HG03095 (cell line): ENCODE measurements at regions not wholly inside any gene's neighbourhood (a gene's known extent, or its start where the extent isn't known, plus 50 kb on each side); places are given as distances from the start of the nearest gene placed in this dataset.

ENCODE experiments used
- ATAC-seq: cut with Tn5 transposase; IDR thresholded peaks from one replicate; pipeline ENCODE4 v1.9.1; 2021; ENCODE audit warnings: moderate library complexity; ENCODE audit not compliant: unreplicated experiment

DNA sequence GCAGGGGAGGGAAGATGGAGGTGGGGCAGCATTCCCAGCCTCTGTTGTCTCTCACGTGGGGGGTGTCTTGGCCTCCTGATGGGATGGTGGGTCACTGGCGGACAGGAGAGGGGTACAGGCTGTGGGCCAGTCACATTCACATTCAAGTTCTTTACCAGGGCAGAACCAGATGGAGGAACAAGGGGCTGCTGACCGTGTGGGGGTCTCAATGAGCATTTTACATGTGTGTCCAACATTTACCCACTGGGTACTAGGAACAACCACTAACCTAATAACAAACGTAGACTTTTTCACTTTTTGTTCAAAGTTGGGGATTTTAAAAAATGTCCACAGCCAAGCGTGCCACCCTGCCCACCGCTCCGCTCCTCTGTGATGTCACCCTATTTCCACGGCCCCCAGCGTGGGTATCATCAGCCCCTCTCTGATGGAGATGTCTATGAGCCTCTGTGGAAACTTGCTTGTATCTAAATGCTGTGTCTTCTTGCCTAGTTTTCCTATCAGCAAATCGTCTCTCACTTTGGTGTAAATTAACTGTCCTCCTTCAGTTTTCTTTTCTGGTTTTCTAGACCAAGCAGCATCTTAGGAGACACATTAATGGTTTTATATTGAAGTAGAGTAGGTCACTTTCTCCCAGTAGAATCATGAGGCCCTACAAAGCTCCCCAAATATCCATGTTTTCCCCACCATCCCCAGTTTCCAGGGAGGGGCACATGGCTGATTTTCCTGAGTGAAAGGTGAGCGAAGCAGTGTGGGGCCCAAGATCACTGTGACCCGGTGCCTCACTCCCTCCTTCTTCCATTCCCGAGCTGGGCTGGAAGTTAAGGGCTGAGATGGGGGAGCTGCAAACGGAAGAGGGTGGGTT is 936.7 kb downstream of the BRD1 start:
- no peak for ATAC-seq

GRCh38 chr22:48889887-48890692 is 937.6 kb downstream of the BRD1 start:
- no peak for ATAC-seq

- ATAC-seq, result no peak
These were observed 938.4 kb downstream of the BRD1 start for GRCh38 chr22:48889209-48889830.

DNA sequence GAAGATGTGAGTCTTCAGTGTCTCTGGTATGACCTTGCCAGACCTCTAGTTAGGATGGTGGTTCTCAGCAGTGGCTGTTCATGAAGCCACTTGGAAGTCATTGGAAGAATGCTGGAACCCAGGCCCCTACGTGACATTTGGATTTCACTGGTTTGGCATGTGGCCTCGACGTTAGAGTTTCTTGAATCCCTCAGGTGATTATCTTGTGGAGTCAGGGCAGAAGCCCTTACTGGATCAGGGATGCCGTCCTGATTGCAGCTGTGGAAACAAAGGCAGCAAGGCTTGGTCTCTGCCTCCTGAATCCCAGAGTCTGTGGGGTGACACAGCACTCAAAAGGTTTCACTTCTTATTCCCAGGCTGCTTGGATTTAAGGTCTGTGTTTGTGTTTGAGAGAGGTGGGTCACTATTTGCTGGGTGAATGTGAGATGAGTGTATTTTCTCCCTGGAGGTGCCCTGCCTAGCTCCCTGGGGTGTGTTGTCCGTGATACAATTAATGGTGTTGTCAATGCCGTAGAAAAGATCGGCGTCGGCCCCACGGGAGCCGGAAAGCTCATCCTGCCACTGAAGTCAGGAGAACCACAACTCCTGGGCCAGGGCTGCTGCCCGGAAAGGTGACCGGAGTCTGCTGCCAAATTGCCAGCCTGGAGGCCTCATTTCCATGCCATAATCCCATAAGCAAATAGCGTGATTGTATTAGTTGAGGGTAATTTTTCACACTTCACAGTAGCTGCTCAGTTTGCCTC is 939.0 kb downstream of the BRD1 start:
- ATAC-seq, result no peak

GRCh38 chr22:48887394-48888332 is 940.0 kb downstream of the BRD1 start:
- ATAC-seq, result no peak

DNA sequence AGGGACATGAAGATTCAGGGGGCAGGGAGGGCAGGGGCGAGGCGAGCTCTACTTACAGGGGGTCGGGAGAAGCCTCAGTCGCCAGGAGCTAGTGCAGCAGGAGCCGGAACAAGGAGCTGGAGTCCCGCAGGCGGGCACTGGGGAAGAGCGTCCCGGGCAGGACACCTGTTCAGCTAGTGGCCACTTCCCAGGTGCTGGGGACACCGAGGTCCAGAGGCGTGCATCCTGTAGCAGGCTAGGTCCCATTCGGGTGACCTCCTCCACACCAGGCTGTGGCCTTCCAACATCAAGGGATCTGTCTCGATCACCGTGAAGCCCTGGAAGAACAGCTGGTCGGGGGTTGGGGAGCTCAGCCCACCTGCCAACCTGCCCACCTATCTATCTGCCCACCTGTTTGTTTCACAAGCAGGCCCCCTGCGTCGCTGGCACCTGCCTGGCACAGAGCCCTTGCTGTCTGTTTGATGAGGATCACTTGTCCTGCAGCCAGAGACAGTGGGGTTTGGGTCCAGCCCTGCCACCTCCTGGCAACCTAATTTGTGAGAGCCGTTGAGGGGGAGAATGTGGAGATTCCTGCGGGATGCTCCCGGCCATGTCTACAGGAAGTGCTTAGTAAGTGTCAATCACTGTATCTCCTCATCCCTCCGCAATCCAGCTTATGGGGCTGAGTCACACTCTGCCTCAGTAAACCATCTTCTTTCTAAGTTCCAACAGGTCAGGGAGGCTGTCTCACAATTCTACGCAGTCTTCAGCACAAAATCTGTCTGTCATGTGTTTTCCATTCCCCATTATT is 940.9 kb downstream of the BRD1 start:
- no peak for ATAC-seq

- no peak for ATAC-seq
These were observed 941.8 kb downstream of the BRD1 start for GRCh38 chr22:48885919-48886305.

- ATAC-seq, result no peak
These were observed 942.3 kb downstream of the BRD1 start for GRCh38 chr22:48885271-48885918.

DNA sequence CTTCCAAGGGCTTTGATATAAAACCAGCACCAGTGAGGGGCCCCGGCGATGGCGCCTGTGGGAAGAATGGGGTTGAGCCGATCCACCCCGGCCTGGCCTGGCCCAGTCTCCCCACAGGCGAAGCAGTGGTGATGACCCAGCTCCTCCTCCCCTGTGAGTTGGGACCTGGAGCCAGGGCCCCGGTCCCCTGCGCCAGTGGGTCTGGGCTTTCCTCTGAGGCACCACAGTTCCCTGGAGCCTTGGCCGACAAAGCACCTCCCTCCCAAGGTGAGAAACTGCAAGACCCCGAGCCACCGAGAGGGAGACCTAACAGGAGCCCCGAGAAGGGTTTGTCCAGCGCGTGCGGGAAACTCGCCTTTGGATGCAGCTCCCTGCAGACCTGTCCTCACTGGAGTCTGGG is 942.9 kb downstream of the BRD1 start:
- no peak for ATAC-seq

DNA sequence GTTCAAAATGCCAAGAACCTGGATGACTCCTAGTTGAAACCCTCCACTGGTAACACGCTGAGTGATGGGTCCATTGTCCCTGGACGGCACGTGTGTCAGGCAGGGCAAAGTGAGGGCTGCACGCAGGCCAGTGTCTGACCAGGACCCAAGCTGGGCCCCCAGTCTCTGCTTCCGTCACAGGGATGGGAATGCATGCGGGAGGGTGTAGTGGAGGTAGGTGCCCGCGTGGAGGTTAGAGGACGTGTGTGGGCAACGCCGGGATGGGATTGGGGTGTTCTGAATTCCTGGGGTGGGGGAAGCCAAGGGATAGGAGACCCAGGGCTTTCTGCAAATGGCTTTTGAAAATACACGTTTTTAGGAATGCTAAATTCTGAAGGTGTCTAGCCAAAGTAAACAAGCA is 943.3 kb downstream of the BRD1 start:
- no peak for ATAC-seq

GRCh38 chr22:48883211-48883960 is 944.3 kb downstream of the BRD1 start:
- ATAC-seq, result no peak

DNA sequence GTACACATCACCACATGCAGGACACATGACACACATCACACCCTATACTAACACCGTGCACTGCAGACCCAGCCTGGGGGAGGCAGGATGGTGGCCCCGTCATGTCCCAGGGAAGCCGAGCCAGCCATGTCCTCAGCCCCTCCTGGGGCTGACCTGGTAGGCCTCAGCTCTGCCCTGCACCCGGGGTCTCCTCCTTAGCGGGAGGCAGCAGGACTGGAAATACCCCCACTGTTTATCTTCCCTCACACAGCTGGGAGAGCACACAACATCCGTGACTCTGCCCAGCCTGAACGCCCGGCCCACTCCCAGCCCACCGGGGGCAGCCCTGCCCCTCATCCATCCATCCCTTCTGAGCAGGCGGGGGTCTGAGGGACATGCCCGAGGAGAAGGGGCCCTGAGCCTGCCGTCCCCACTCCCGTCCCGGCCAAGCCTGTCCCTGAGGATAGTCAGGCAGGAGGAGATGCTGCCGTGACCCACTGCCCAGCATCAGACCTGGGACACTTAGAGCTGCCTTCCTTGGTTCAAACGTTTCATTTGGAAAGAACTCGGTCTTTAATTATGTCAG is 945.0 kb downstream of the BRD1 start:
- no peak for ATAC-seq

DNA sequence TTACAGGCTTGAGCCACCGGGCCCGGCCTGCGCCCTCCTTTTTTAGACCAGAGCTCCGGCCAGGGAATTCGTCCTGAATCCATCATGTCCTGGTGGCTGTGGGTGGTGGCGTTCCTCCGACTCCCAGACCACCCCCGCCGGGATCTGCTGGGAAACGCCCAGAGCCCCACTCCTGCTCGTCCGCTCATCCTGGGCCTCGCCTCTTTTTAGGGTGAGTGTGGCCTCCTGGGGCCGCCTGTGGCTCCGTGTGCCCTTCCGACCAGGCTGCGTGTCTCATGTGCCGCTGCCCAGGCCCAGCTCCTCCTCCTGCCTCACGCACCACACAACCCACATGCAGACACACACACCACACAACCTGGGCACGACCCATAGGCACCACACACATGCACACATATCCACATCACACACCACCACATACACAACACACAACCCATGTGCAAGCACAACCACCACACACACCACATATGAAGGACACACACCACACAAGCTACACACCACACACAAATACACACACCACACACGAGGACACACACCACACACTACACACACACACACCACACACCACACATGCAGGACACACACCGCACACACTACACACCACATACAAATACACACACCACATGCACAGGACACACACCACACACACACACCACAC is 946.2 kb downstream of the BRD1 start:
- no peak for ATAC-seq

DNA sequence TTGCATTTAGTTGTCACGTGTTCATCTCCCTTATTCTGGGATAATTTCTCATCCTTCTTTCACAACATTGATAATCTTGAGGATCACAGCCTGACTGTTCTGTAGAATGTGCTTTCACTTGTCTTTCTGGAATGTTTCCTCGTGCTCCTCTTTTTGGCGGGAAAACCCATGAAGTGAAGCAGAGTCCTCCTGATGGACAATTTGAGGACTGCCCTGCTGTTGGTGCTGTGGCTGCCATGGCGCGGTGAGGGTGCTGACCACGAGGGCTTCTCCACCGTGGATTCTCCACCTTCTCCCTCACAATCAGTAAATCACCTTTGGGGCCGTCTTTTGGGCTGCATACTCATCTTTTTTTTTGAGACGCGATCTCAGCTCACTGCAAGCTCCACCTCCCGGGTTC is 946.9 kb downstream of the BRD1 start:
- ATAC-seq, result no peak

- no peak for ATAC-seq
These were observed 950.7 kb downstream of the BRD1 start for GRCh38 chr22:48876951-48877350.

GRCh38 chr22:48874956-48875355 is 952.7 kb downstream of the BRD1 start:
- ATAC-seq, result no peak

DNA sequence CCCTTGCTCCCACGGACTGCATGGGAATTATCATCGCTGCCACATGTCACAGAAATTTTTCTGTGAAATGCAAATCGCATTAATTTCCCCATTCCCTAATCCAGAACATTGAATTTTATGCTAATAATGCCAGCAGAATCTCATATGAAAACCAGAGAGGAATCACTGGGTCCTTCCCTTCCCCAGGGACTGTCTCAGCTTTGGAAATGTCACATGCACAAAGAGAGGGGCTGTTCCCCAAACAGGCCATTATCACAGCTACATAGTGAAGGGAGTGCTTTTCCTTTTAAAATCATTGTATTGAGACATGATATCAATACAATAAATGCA is 954.5 kb downstream of the BRD1 start:
- no peak for ATAC-seq
